ENCODE measurements at regions not wholly inside any gene's neighbourhood (a gene's known extent, or its start where the extent isn't known, plus 50 kb on each side); places are given as distances from the start of the nearest gene placed in this dataset.

DNA sequence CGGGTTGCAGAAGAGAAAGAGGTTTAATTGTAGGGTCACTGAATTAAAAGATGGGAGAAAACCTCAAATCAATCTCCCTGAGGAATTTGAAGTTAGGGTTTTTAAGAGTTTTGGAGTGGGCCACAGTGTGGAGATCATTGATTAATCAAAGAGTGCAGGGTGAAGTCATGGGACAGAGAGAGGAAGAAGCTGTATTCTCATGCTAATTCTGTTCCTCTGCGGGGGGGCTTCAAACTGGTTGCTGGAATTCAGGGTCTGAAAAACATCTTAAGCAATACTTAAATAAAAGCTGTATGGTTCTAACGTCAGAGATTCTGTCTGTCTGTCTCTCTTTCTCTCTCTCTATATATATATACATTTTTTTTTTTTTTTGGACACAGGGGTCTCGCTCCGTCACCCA, 169.8 kb upstream of the SPATS2L start:
- Histone ChIP-seq H3K79me2 (ENCODE audit: control insufficient read depth, insufficient read depth, low read length, poor library complexity) (no peaks in the 10 kb centered on the region), H3K4me1 (ENCODE audit: control insufficient read depth in 1 of 2, insufficient read depth in 2 of 2, low read length in 2 of 2) (peaks cover 2 to 3% of the 10 kb centered on the region in 2 experiments), H3K4me3 (ENCODE audit: low read depth, low read length) (no peak overlapping the region), H3K36me3 (ENCODE audit: control insufficient read depth in 1 of 2, insufficient read depth in 2 of 2, low read length in 2 of 2) (no peaks in the 10 kb centered on the region), H3K23ac (ENCODE audit: low read length) (no peak overlapping the region), H4K8ac (ENCODE audit: low read depth, low read length) (no peak overlapping the region), H3K79me1 (ENCODE audit: low read length) (no peaks in the 10 kb centered on the region), H3K9me3 (ENCODE audit: insufficient read depth, low read depth, low read length) (no peaks in the 10 kb centered on the region), H3K27ac (ENCODE audit: low read depth, low read length) (no peak overlapping the region), H2AFZ (ENCODE audit: insufficient read depth, low read length, poor library complexity) (no peak overlapping the region), H3K4me2 (ENCODE audit: low read length) (no peak overlapping the region), H2BK12ac (ENCODE audit: low read length) (no peak overlapping the region), H3K27me3 (ENCODE audit: insufficient read depth, low read length) (no peaks in the 10 kb centered on the region), H4K91ac (ENCODE audit: low read depth, low read length) (no peak overlapping the region), H2BK5ac (ENCODE audit: low read depth, low read length, poor library complexity) (no peak overlapping the region), H3K14ac (ENCODE audit: low read length) (no peak overlapping the region), H2AK5ac (ENCODE audit: low read length) (no peak overlapping the region), H3K4ac (ENCODE audit: low read depth, low read length) (no peak overlapping the region), H3K18ac (ENCODE audit: low read length) (no peak overlapping the region), H4K12ac (ENCODE audit: low read depth, low read length) (no peak overlapping the region), H2BK120ac (ENCODE audit: insufficient read depth, low read length, poor library complexity) (no peak overlapping the region), H3K9ac (ENCODE audit: low read length) (no peak overlapping the region)
- WGBS (ENCODE audit: extremely low coverage, insufficient coverage, insufficient read length) = no CpG with 5 or more reads among the region's 5 CpGs
- no peak for DNase-seq

DNA sequence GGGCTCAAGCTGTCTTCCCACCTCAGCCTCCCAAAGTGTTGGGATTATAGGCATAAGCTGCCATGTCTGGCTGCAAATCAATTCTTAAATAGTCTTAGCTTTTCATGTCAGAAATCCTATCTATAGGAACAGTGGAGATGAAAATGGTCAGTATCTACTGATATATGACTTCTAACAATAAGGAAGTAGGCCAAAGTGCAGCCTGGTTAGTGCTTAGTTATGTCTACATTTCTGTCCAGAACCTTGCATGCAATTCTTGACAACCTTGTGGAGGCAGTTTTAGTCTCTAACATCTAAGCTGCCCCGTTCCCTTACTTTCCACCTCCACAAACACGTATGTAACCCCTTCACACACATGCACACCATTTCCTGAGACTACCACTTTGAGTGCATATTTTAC, 169.2 kb upstream of the SPATS2L start:
- no peak overlapping the region for H2BK5ac ChIP-seq (ENCODE audit: low read depth, low read length, poor library complexity)
- no peak overlapping the region for H2BK12ac ChIP-seq (ENCODE audit: low read length)
- no peaks in the 10 kb centered on the region for H3K36me3 ChIP-seq (ENCODE audit: control insufficient read depth in 1 of 2, insufficient read depth in 2 of 2, low read length in 2 of 2)
- DNase-seq = no peak
- H3K4me1 ChIP-seq (ENCODE audit: control insufficient read depth in 1 of 2, insufficient read depth in 2 of 2, low read length in 2 of 2) = peaks cover 2 to 3% of the 10 kb centered on the region in 2 experiments
- no peak overlapping the region for H2AFZ ChIP-seq (ENCODE audit: insufficient read depth, low read length, poor library complexity)
- no peak overlapping the region for H3K18ac ChIP-seq (ENCODE audit: low read length)
- H3K79me1 ChIP-seq (ENCODE audit: low read length) = no peaks in the 10 kb centered on the region
- H4K12ac ChIP-seq (ENCODE audit: low read depth, low read length) = no peak overlapping the region
- H3K9ac ChIP-seq (ENCODE audit: low read length) = no peak overlapping the region
- no peak overlapping the region for H4K8ac ChIP-seq (ENCODE audit: low read depth, low read length)
- H2AK5ac ChIP-seq (ENCODE audit: low read length) = no peak overlapping the region
- WGBS (ENCODE audit: extremely low coverage, insufficient coverage, insufficient read length) = no CpG with 5 or more reads among the region's 2 CpGs
- no peaks in the 10 kb centered on the region for H3K79me2 ChIP-seq (ENCODE audit: control insufficient read depth, insufficient read depth, low read length, poor library complexity)
- H3K23ac ChIP-seq (ENCODE audit: low read length) = no peak overlapping the region
- no peak overlapping the region for H3K27ac ChIP-seq (ENCODE audit: low read depth, low read length)
- no peak overlapping the region for H3K14ac ChIP-seq (ENCODE audit: low read length)
- H3K4me2 ChIP-seq (ENCODE audit: low read length) = no peak overlapping the region
- no peak overlapping the region for H3K4ac ChIP-seq (ENCODE audit: low read depth, low read length)
- H3K4me3 ChIP-seq (ENCODE audit: low read depth, low read length) = no peak overlapping the region
- H3K9me3 ChIP-seq (ENCODE audit: insufficient read depth, low read depth, low read length) = no peaks in the 10 kb centered on the region
- H2BK120ac ChIP-seq (ENCODE audit: insufficient read depth, low read length, poor library complexity) = peak overlapping the region; percentile 24
- H3K27me3 ChIP-seq (ENCODE audit: insufficient read depth, low read length) = no peaks in the 10 kb centered on the region
- H4K91ac ChIP-seq (ENCODE audit: low read depth, low read length) = no peak overlapping the region

DNA sequence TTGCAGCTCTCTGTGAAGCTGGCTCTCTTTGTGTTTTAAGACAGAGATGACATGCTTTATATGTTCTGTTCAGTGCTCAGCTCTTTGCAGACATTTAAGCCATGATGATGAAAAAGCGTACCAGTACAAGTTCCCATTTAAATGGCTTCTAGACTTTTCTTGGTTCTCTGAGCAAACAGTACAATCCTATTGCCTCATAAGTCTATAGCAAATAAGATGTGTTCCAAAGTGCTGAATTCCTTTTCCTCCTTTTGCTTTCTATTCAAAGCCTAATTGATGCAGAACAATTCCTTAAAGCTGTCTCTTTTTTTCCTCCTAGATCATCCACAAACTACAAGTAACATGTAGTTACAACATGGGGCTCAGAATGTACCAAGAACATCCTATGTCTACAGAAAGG, 168.8 kb upstream of the SPATS2L start:
- peak overlapping the region; percentile 73 for H3K27ac ChIP-seq (ENCODE audit: low read depth, low read length)

DNA sequence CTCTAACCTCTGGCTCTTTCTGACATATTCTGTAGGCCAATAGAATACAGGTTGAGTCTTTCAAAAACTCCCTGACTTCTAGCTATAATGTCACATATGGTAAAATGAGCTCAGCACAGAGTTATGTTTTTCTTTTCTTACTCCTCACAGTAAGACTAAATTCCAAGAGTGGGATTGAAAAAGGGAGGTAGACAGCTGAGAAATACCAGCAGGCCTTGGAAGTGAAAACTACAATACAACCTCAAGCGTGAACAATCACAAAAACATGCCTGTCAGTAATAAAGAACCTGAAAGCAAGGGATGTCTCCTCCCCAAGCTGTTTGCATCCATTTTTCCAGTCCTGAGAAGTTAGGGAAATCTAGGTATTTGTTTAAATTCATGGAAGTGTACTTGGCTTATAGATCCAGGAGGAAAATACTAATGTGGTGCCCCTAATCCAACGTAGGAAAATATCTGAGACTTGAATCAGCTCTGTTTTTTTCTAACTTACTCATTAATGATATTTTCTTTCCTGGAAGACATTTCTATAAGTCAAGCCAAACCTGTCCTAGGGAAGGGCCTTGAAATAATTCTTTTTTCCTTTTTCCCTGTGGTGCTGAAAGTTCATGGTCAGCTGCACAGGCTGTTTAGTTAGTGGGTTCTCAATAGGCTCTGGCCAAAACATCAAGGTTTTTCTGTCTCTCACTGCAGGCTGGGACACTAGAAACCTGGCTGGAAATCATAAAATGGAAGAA, 167.9 kb upstream of the SPATS2L start:
- H4K91ac ChIP-seq (ENCODE audit: low read depth, low read length) = no peak overlapping the region
- H4K12ac ChIP-seq (ENCODE audit: low read depth, low read length) = no peak overlapping the region
- no peaks in the 10 kb centered on the region for H3K79me1 ChIP-seq (ENCODE audit: low read length)
- no peak overlapping the region for H2BK12ac ChIP-seq (ENCODE audit: low read length)
- H3K27me3 ChIP-seq (ENCODE audit: insufficient read depth, low read length) = no peaks in the 10 kb centered on the region
- no peak overlapping the region for H3K14ac ChIP-seq (ENCODE audit: low read length)
- peaks cover 2 to 3% of the 10 kb centered on the region in 2 experiments for H3K4me1 ChIP-seq (ENCODE audit: control insufficient read depth in 1 of 2, insufficient read depth in 2 of 2, low read length in 2 of 2)
- H3K9ac ChIP-seq (ENCODE audit: low read length) = no peak overlapping the region
- no peak overlapping the region for H3K4me2 ChIP-seq (ENCODE audit: low read length)
- H3K23ac ChIP-seq (ENCODE audit: low read length) = no peak overlapping the region
- peak overlapping the region; percentile 73 for H3K27ac ChIP-seq (ENCODE audit: low read depth, low read length)
- no peaks in the 10 kb centered on the region for H3K36me3 ChIP-seq (ENCODE audit: control insufficient read depth in 1 of 2, insufficient read depth in 2 of 2, low read length in 2 of 2)
- H3K79me2 ChIP-seq (ENCODE audit: control insufficient read depth, insufficient read depth, low read length, poor library complexity) = no peaks in the 10 kb centered on the region
- H3K9me3 ChIP-seq (ENCODE audit: insufficient read depth, low read depth, low read length) = no peaks in the 10 kb centered on the region
- peak in 1 of 2 donors; percentile 33 for DNase-seq
- H2BK120ac ChIP-seq (ENCODE audit: insufficient read depth, low read length, poor library complexity) = no peak overlapping the region
- H3K4ac ChIP-seq (ENCODE audit: low read depth, low read length) = no peak overlapping the region
- no peak overlapping the region for H2AK5ac ChIP-seq (ENCODE audit: low read length)
- no peak overlapping the region for H2AFZ ChIP-seq (ENCODE audit: insufficient read depth, low read length, poor library complexity)
- no peak overlapping the region for H4K8ac ChIP-seq (ENCODE audit: low read depth, low read length)
- H3K18ac ChIP-seq (ENCODE audit: low read length) = no peak overlapping the region
- no peak overlapping the region for H3K4me3 ChIP-seq (ENCODE audit: low read depth, low read length)
- H2BK5ac ChIP-seq (ENCODE audit: low read depth, low read length, poor library complexity) = peak overlapping the region; percentile 41
- WGBS (ENCODE audit: extremely low coverage, insufficient coverage, insufficient read length) = no CpG with 5 or more reads among the region's 2 CpGs

More for the DNA sequence above, 168.8 kb upstream of the SPATS2L start:
- H2AFZ ChIP-seq (ENCODE audit: insufficient read depth, low read length, poor library complexity) = no peak overlapping the region
- H3K14ac ChIP-seq (ENCODE audit: low read length) = no peak overlapping the region
- no CpG with 5 or more reads among the region's 1 CpG for WGBS (ENCODE audit: extremely low coverage, insufficient coverage, insufficient read length)
- no peak for DNase-seq
- no peaks in the 10 kb centered on the region for H3K9me3 ChIP-seq (ENCODE audit: insufficient read depth, low read depth, low read length)
- no peak overlapping the region for H3K4me2 ChIP-seq (ENCODE audit: low read length)
- H3K4ac ChIP-seq (ENCODE audit: low read depth, low read length) = no peak overlapping the region
- H4K12ac ChIP-seq (ENCODE audit: low read depth, low read length) = no peak overlapping the region
- H3K4me3 ChIP-seq (ENCODE audit: low read depth, low read length) = no peak overlapping the region
- no peak overlapping the region for H2BK12ac ChIP-seq (ENCODE audit: low read length)
- no peaks in the 10 kb centered on the region for H3K79me2 ChIP-seq (ENCODE audit: control insufficient read depth, insufficient read depth, low read length, poor library complexity)
- no peaks in the 10 kb centered on the region for H3K79me1 ChIP-seq (ENCODE audit: low read length)
- no peak overlapping the region for H3K23ac ChIP-seq (ENCODE audit: low read length)
- no peak overlapping the region for H4K91ac ChIP-seq (ENCODE audit: low read depth, low read length)
- no peak overlapping the region for H3K9ac ChIP-seq (ENCODE audit: low read length)
- H2BK120ac ChIP-seq (ENCODE audit: insufficient read depth, low read length, poor library complexity) = no peak overlapping the region
- H3K18ac ChIP-seq (ENCODE audit: low read length) = no peak overlapping the region
- no peaks in the 10 kb centered on the region for H3K36me3 ChIP-seq (ENCODE audit: control insufficient read depth in 1 of 2, insufficient read depth in 2 of 2, low read length in 2 of 2)
- H3K4me1 ChIP-seq (ENCODE audit: control insufficient read depth in 1 of 2, insufficient read depth in 2 of 2, low read length in 2 of 2) = peaks cover 2 to 3% of the 10 kb centered on the region in 2 experiments
- H3K27me3 ChIP-seq (ENCODE audit: insufficient read depth, low read length) = no peaks in the 10 kb centered on the region
- H2AK5ac ChIP-seq (ENCODE audit: low read length) = no peak overlapping the region
- H4K8ac ChIP-seq (ENCODE audit: low read depth, low read length) = no peak overlapping the region
- H2BK5ac ChIP-seq (ENCODE audit: low read depth, low read length, poor library complexity) = no peak overlapping the region
